GM18858 (cell line): ENCODE measurements at regions not wholly inside any gene's neighbourhood (a gene's known extent, or its start where the extent isn't known, plus 50 kb on each side); places are given as distances from the start of the nearest gene placed in this dataset.

Experiments
- ATAC-seq: cut with Tn5 transposase; IDR thresholded peaks from one replicate; pipeline ENCODE4 v1.9.1; 2021; ENCODE audit not compliant: unreplicated experiment

GRCh38 chr7:156234192-156234591 is 406.4 kb upstream of the RNF32 start:
- ATAC-seq: no peak

GRCh38 chr7:156232931-156233705 is 407.5 kb upstream of the RNF32 start:
- ATAC-seq: no peak

GRCh38 chr7:156230576-156230975 is 410.0 kb upstream of the RNF32 start:
- ATAC-seq: no peak

- no peak for ATAC-seq
Measured at GRCh38 chr7:156224833-156225225, 412.6 kb upstream of the SHH start.

- no peak for ATAC-seq
Measured at GRCh38 chr7:156223935-156224832, 411.9 kb upstream of the SHH start.

GRCh38 chr7:156222611-156223010 is 410.3 kb upstream of the SHH start:
- no peak for ATAC-seq

- no peak for ATAC-seq
Measured at GRCh38 chr7:156222151-156222550, 409.9 kb upstream of the SHH start.

GRCh38 chr7:156220701-156221100 is 408.4 kb upstream of the SHH start:
- no peak for ATAC-seq

GRCh38 chr7:156220078-156220605 is 407.9 kb upstream of the SHH start:
- no peak for ATAC-seq

- ATAC-seq: no peak
Measured at GRCh38 chr7:156219307-156220077, 407.2 kb upstream of the SHH start.

- no peak for ATAC-seq
Measured at GRCh38 chr7:156218544-156219306, 406.5 kb upstream of the SHH start.

GRCh38 chr7:156217803-156218202 is 405.5 kb upstream of the SHH start:
- no peak for ATAC-seq

GRCh38 chr7:156209087-156209486 is 396.8 kb upstream of the SHH start:
- ATAC-seq: no peak

- ATAC-seq: no peak
Measured at GRCh38 chr7:156207306-156207705, 395.0 kb upstream of the SHH start.

GRCh38 chr7:156206174-156206573 is 393.9 kb upstream of the SHH start:
- ATAC-seq: no peak

- ATAC-seq: no peak
Measured at GRCh38 chr7:156204820-156205219, 392.6 kb upstream of the SHH start.

GRCh38 chr7:156203923-156204322 is 391.7 kb upstream of the SHH start:
- no peak for ATAC-seq

- no peak for ATAC-seq
Measured at GRCh38 chr7:156198277-156198676, 386.0 kb upstream of the SHH start.

- ATAC-seq: no peak
Measured at GRCh38 chr7:156196649-156197048, 384.4 kb upstream of the SHH start.

- no peak for ATAC-seq
Measured at GRCh38 chr7:156195276-156195675, 383.0 kb upstream of the SHH start.
